ENCODE measurements at regions not wholly inside any gene's neighbourhood (a gene's known extent, or its start where the extent isn't known, plus 50 kb on each side); places are given as distances from the start of the nearest gene placed in this dataset.

DNA sequence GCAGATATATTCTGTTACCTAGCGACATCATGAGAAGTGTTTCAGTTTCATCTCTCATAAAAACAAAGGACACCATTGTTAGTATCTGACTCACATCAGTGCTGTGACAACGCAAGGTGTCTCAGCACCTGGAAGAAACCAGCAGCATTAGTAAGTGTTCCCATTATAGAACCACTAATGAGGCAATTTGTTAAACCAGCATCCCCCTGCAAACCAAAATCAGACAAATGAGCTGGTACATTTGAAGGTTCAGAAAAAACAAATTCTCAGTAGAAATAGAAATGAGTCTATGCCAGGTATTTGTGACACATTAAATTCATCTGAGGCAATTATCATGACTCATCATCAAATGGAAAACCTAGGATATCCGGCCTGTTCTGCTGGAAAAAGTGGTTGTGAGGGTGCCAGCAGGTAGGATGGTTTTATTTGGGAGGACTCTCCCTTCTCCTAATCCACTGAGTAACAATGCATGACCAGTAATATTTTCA lies 151.7 kb downstream of the TMEM200A start:
- Histone ChIP-seq H3K4me1 (ENCODE audit: control insufficient read depth in 2 of 2, insufficient read depth in 2 of 2, low read length in 1 of 2) (no peaks in the 10 kb centered on the region), H3K36me3 (ENCODE audit: control insufficient read depth in 2 of 2, insufficient read depth in 2 of 2, low read length in 1 of 2) (no peaks in the 10 kb centered on the region), H3K9me3 (ENCODE audit: control insufficient read depth in 2 of 2, insufficient read depth in 1 of 2, low read depth in 1 of 2, low read length in 1 of 2) (no peaks in the 10 kb centered on the region), H3K4me3 (ENCODE audit: low read depth in 1 of 2, low read length in 2 of 2) (no peak overlapping the region), H3K27me3 (ENCODE audit: control insufficient read depth in 1 of 2, insufficient read depth in 2 of 2, low read length in 2 of 2) (no peaks in the 10 kb centered on the region), H3K27ac (ENCODE audit: low read depth in 2 of 2, low read length in 1 of 2) (no peak overlapping the region)
- WGBS, 2 donors, result 51 to 52% methylated on average over 3 of the region's 3 CpGs

DNA sequence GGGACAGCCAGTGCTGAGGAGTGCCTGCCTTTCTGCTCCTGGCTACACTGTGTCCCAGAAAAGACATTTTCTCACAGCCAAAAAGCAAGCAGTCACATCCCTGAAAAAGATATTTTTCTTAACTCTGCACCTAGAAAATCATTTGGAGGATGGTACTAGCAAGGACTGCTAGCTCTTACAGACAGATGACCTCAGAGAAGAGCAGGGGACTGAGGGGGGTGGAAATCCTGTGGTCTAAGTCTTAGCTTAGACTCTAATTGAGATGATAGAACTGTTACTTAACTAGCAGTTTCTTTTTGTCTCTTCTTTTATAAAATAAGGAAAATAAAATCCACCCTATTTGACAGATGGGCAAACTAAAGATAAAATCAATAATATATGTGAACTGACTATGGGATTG lies 152.8 kb downstream of the TMEM200A start:
- H3K4me1 ChIP-seq (ENCODE audit: control insufficient read depth in 2 of 2, insufficient read depth in 2 of 2, low read length in 1 of 2), result no peaks in the 10 kb centered on the region
- no peaks in the 10 kb centered on the region for H3K9me3 ChIP-seq (ENCODE audit: control insufficient read depth in 2 of 2, insufficient read depth in 1 of 2, low read depth in 1 of 2, low read length in 1 of 2)
- no peak overlapping the region for H3K4me3 ChIP-seq (ENCODE audit: low read depth in 1 of 2, low read length in 2 of 2)
- no peak overlapping the region for H3K27ac ChIP-seq (ENCODE audit: low read depth in 2 of 2, low read length in 1 of 2)
- no peaks in the 10 kb centered on the region for H3K36me3 ChIP-seq (ENCODE audit: control insufficient read depth in 2 of 2, insufficient read depth in 2 of 2, low read length in 1 of 2)
- no peaks in the 10 kb centered on the region for H3K27me3 ChIP-seq (ENCODE audit: control insufficient read depth in 1 of 2, insufficient read depth in 2 of 2, low read length in 2 of 2)

DNA sequence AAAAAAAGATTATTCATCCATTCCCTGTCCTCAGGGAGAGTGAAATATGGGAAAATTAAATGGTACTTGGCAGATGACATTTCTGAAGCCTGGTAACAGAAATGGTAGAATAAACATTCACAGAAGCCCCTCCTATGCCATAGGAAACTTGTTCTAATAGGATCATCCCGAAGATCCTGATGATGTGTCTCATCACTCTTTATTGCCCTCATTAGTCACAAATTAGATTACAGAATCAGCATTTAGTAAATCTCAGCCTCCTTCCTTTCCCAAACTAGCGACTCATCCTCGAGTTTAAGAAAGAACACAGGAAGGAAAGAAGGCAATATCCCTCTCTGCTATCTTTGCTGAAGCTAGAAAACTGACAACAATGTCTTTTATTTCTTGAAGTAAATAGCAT lies 154.4 kb downstream of the TMEM200A start:
- Histone ChIP-seq H3K4me1 (ENCODE audit: control insufficient read depth in 2 of 2, insufficient read depth in 2 of 2, low read length in 1 of 2) (no peaks in the 10 kb centered on the region), H3K27me3 (ENCODE audit: control insufficient read depth in 1 of 2, insufficient read depth in 2 of 2, low read length in 2 of 2) (no peaks in the 10 kb centered on the region), H3K9me3 (ENCODE audit: control insufficient read depth in 2 of 2, insufficient read depth in 1 of 2, low read depth in 1 of 2, low read length in 1 of 2) (no peaks in the 10 kb centered on the region), H3K27ac (ENCODE audit: low read depth in 2 of 2, low read length in 1 of 2) (no peak overlapping the region), H3K36me3 (ENCODE audit: control insufficient read depth in 2 of 2, insufficient read depth in 2 of 2, low read length in 1 of 2) (no peaks in the 10 kb centered on the region), H3K4me3 (ENCODE audit: low read depth in 1 of 2, low read length in 2 of 2) (no peak overlapping the region)
- 61 to 70% methylated on average over 3 of the region's 3 CpGs for WGBS, 2 donors

DNA sequence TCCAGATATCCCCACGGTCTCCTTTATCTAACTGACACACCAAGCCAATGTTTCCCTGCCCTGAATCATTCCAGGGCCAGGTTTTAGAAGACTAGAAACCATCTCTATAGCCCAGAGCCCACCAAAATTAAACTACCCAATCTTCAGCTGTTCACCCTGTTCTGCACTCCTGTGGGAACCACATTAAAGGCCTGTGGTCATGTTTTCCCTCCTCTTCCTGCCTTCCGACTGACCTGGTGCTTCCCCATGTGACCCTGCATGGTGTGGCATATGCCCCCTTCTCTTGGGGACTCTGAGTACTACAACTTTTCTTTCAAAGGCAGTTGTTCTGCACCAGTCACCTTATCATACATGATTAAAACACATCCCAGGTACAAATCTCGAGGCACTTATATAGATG lies 155.0 kb downstream of the TMEM200A start:
- Histone ChIP-seq H3K36me3 (ENCODE audit: control insufficient read depth in 2 of 2, insufficient read depth in 2 of 2, low read length in 1 of 2) (no peaks in the 10 kb centered on the region), H3K4me1 (ENCODE audit: control insufficient read depth in 2 of 2, insufficient read depth in 2 of 2, low read length in 1 of 2) (no peaks in the 10 kb centered on the region), H3K9me3 (ENCODE audit: control insufficient read depth in 2 of 2, insufficient read depth in 1 of 2, low read depth in 1 of 2, low read length in 1 of 2) (no peaks in the 10 kb centered on the region), H3K27me3 (ENCODE audit: control insufficient read depth in 1 of 2, insufficient read depth in 2 of 2, low read length in 2 of 2) (no peaks in the 10 kb centered on the region), H3K4me3 (ENCODE audit: low read depth in 1 of 2, low read length in 2 of 2) (no peak overlapping the region), H3K27ac (ENCODE audit: low read depth in 2 of 2, low read length in 1 of 2) (no peak overlapping the region)
- 80 to 87% methylated on average over 3 of the region's 3 CpGs for whole genome bisulfite sequencing, 2 donors

DNA sequence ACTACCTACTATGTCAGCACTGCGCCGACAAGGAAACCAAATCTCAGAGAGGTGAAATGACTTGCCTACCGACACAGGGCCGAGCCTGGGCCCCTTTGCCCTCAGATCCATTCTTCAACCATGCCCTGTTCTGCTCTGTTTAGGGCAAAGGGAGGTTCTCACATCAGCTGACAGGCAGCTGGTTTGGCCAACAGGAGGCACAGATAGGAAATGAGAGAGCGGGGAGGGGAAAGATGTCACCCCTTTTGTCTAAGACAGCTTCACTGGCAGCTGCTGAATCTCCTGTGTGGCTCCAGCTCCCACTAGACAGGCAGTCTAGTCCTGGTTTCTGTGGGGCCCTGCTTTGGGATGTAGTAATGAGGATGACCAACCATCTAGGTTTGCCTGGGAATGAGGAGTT lies 158.7 kb downstream of the TMEM200A start:
- H3K4me1 ChIP-seq (ENCODE audit: control insufficient read depth in 2 of 2, insufficient read depth in 2 of 2, low read length in 1 of 2), result no peaks in the 10 kb centered on the region
- H3K27me3 ChIP-seq (ENCODE audit: control insufficient read depth in 1 of 2, insufficient read depth in 2 of 2, low read length in 2 of 2), result no peaks in the 10 kb centered on the region
- no peak overlapping the region for H3K27ac ChIP-seq (ENCODE audit: low read depth in 2 of 2, low read length in 1 of 2)
- WGBS, 2 donors, result 92 to 94% methylated on average over 5 of the region's 5 CpGs
- H3K36me3 ChIP-seq (ENCODE audit: control insufficient read depth in 2 of 2, insufficient read depth in 2 of 2, low read length in 1 of 2), result no peaks in the 10 kb centered on the region
- H3K9me3 ChIP-seq (ENCODE audit: control insufficient read depth in 2 of 2, insufficient read depth in 1 of 2, low read depth in 1 of 2, low read length in 1 of 2), result peaks cover 0 to 3% of the 10 kb centered on the region in 2 donors
- H3K4me3 ChIP-seq (ENCODE audit: low read depth in 1 of 2, low read length in 2 of 2), result no peak overlapping the region

DNA sequence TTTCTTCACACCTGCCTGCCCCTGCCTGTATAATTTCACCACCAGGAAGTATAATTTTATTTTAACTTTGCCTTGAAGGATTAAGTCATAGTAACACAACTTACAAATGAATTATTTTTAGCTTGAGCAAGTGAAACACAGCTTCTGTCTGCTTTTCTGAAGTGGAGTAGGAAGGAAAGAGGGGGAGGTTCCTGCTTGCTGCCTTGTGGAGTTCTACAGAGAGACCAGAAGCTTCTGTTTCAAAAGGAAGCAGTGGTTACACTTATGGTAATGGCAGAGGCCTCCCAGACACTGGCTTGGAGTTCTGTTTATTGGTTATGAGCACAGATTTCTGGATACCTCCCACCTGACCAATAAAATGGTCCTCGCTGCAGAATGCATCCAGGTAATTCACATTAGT lies 159.6 kb downstream of the TMEM200A start:
- Histone ChIP-seq H3K4me1 (ENCODE audit: control insufficient read depth in 2 of 2, insufficient read depth in 2 of 2, low read length in 1 of 2) (no peaks in the 10 kb centered on the region), H3K9me3 (ENCODE audit: control insufficient read depth in 2 of 2, insufficient read depth in 1 of 2, low read depth in 1 of 2, low read length in 1 of 2) (peaks cover 0 to 3% of the 10 kb centered on the region in 2 donors), H3K36me3 (ENCODE audit: control insufficient read depth in 2 of 2, insufficient read depth in 2 of 2, low read length in 1 of 2) (no peaks in the 10 kb centered on the region), H3K4me3 (ENCODE audit: low read depth in 1 of 2, low read length in 2 of 2) (no peak overlapping the region), H3K27me3 (ENCODE audit: control insufficient read depth in 1 of 2, insufficient read depth in 2 of 2, low read length in 2 of 2) (no peaks in the 10 kb centered on the region), H3K27ac (ENCODE audit: low read depth in 2 of 2, low read length in 1 of 2) (no peak overlapping the region)
- 68 to 84% methylated on average over 1 of the region's 1 CpG for WGBS, 2 donors

DNA sequence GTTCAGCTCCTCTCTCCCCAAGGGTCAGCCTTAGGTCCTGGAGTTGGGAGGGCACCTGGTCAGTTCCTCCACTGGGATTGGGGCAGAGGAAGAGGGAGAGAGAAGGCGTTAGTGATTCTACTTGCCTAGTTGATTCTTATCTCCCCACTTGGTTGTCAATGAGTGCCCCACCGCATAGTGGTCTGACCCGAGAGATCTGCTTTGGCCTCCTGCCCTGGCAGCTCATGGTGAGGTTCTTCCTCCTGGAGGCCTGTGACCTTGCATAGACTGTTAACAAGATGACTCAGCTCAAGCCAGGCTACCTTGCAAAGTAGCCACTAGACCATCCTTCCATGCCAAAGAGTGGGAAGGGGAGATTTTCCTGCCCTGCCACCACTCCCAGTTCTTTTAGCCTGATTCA lies 160.6 kb downstream of the TMEM200A start:
- Histone ChIP-seq H3K36me3 (ENCODE audit: control insufficient read depth in 2 of 2, insufficient read depth in 2 of 2, low read length in 1 of 2) (no peaks in the 10 kb centered on the region), H3K4me1 (ENCODE audit: control insufficient read depth in 2 of 2, insufficient read depth in 2 of 2, low read length in 1 of 2) (no peaks in the 10 kb centered on the region), H3K27me3 (ENCODE audit: control insufficient read depth in 1 of 2, insufficient read depth in 2 of 2, low read length in 2 of 2) (no peaks in the 10 kb centered on the region), H3K27ac (ENCODE audit: low read depth in 2 of 2, low read length in 1 of 2) (no peak overlapping the region), H3K4me3 (ENCODE audit: low read depth in 1 of 2, low read length in 2 of 2) (no peak overlapping the region), H3K9me3 (ENCODE audit: control insufficient read depth in 2 of 2, insufficient read depth in 1 of 2, low read depth in 1 of 2, low read length in 1 of 2) (peaks cover 0 to 3% of the 10 kb centered on the region in 2 donors)
- 78 to 87% methylated on average over 3 of the region's 3 CpGs for WGBS, 2 donors

DNA sequence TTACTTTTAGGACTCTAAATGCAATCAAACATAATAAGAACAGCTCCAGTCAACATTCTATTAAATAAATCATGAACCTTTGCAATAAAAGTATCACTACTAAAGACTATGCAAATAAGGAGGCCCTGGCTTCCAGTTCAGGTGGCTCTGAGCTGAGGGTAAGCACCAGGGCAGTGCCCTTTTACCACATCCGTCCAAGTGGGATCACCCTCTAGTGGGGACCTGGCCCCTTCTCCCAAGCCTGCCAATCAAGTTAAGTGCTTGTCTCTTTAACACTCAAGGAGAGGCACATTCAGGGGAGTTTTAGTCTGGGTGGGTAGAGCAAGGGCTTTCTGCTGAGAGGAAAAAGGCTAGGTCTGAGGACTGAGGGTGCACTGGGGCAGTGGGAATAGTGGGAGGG lies 161.4 kb downstream of the TMEM200A start:
- H3K27ac ChIP-seq (ENCODE audit: low read depth in 2 of 2, low read length in 1 of 2), result no peak overlapping the region
- peaks cover 0 to 3% of the 10 kb centered on the region in 2 donors for H3K9me3 ChIP-seq (ENCODE audit: control insufficient read depth in 2 of 2, insufficient read depth in 1 of 2, low read depth in 1 of 2, low read length in 1 of 2)
- H3K27me3 ChIP-seq (ENCODE audit: control insufficient read depth in 1 of 2, insufficient read depth in 2 of 2, low read length in 2 of 2), result no peaks in the 10 kb centered on the region
- H3K4me3 ChIP-seq (ENCODE audit: low read depth in 1 of 2, low read length in 2 of 2), result no peak overlapping the region
- H3K36me3 ChIP-seq (ENCODE audit: control insufficient read depth in 2 of 2, insufficient read depth in 2 of 2, low read length in 1 of 2), result no peaks in the 10 kb centered on the region
- no peaks in the 10 kb centered on the region for H3K4me1 ChIP-seq (ENCODE audit: control insufficient read depth in 2 of 2, insufficient read depth in 2 of 2, low read length in 1 of 2)
- whole genome bisulfite sequencing, 2 donors, result 32 to 58% methylated on average over 1 of the region's 1 CpG

DNA sequence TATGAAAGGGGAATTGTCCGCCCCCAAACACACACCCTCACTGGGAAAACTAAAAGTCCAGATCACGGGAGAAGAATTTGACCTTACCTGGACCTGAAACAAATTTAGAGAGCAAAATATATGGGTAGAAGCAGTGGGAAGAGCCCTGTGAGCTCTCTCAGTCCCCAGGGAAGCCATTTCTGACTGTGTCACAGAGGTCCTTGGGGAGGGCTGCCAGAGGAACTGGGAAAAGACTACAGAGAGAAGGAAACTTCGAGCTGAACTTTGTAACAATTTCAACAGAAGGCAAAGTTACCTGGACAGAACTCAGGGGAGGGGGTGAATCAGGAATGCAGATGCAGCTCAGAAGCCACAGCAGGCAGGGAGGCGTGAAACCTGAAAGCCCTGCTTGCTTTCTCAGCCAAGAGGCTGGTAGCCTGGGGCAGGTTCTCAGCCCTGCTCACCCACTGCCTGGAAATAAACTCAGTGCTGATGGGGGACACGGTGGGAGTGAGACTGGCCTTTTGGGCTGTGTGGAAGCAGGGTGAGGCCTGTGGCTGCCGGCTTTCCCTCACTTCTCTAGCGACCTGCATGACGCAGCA lies 163.8 kb downstream of the TMEM200A start:
- no peaks in the 10 kb centered on the region for H3K4me1 ChIP-seq (ENCODE audit: control insufficient read depth in 2 of 2, insufficient read depth in 2 of 2, low read length in 1 of 2)
- H3K36me3 ChIP-seq (ENCODE audit: control insufficient read depth in 2 of 2, insufficient read depth in 2 of 2, low read length in 1 of 2), result no peaks in the 10 kb centered on the region
- peaks cover 0 to 3% of the 10 kb centered on the region in 2 donors for H3K9me3 ChIP-seq (ENCODE audit: control insufficient read depth in 2 of 2, insufficient read depth in 1 of 2, low read depth in 1 of 2, low read length in 1 of 2)
- no peaks in the 10 kb centered on the region for H3K27me3 ChIP-seq (ENCODE audit: control insufficient read depth in 1 of 2, insufficient read depth in 2 of 2, low read length in 2 of 2)
- H3K4me3 ChIP-seq (ENCODE audit: low read depth in 1 of 2, low read length in 2 of 2), result no peak overlapping the region
- 79 to 85% methylated on average over 8 of the region's 8 CpGs for WGBS, 2 donors
- H3K27ac ChIP-seq (ENCODE audit: low read depth in 2 of 2, low read length in 1 of 2), result no peak overlapping the region

DNA sequence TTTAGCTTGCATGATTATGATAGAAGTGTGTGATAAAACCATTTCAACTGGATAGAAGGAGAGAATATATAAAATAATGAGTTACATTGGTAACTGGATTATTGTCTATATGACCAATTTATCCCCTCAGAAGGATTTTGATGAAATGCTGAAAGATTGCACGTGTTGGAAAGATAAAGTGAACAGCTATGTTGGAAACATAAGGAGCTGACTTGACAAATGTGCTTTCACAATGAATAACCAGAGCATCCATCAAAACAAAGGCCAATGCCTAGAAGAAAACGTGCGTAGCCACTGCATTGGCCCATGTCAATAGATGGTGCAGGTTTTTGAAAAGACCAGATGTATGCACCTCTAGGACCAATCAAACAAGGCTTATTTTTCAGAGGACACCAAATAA lies 168.8 kb downstream of the TMEM200A start:
- no peak overlapping the region for H3K4me3 ChIP-seq (ENCODE audit: low read depth in 1 of 2, low read length in 2 of 2)
- H3K36me3 ChIP-seq (ENCODE audit: control insufficient read depth in 2 of 2, insufficient read depth in 2 of 2, low read length in 1 of 2), result no peaks in the 10 kb centered on the region
- no peaks in the 10 kb centered on the region for H3K4me1 ChIP-seq (ENCODE audit: control insufficient read depth in 2 of 2, insufficient read depth in 2 of 2, low read length in 1 of 2)
- H3K27me3 ChIP-seq (ENCODE audit: control insufficient read depth in 1 of 2, insufficient read depth in 2 of 2, low read length in 2 of 2), result no peaks in the 10 kb centered on the region
- H3K27ac ChIP-seq (ENCODE audit: low read depth in 2 of 2, low read length in 1 of 2), result no peak overlapping the region
- 72 to 85% methylated on average over 3 of the region's 3 CpGs for WGBS, 2 donors
- H3K9me3 ChIP-seq (ENCODE audit: control insufficient read depth in 2 of 2, insufficient read depth in 1 of 2, low read depth in 1 of 2, low read length in 1 of 2), result no peaks in the 10 kb centered on the region

Data from esophagus (tissue), 2 donors.